Activated CD4-positive, alpha-beta T cell treated with anti-CD3 and anti-CD28 coated beads, Interleukin-2, amount 10 ng/mL, durations not matched to agents 24 days and 14 days (primary cell): ENCODE measurements at regions not wholly inside any gene's neighbourhood (a gene's known extent, or its start where the extent isn't known, plus 50 kb on each side); places are given as distances from the start of the nearest gene placed in this dataset.

ENCODE experiments used
- DNase-seq: peaks from one replicate; pipeline ENCODE4 v3.0.0; 2022
- H3K27ac Mint-ChIP-seq: one replicate; pipeline ENCODE4 v1.8.0; 2022; ENCODE audit warnings: mild to moderate bottlenecking, mixed read lengths
- H3K27me3 Mint-ChIP-seq: one replicate; pipeline ENCODE4 v1.8.0; 2022; ENCODE audit warnings: mixed read lengths
- H3K36me3 Mint-ChIP-seq: one replicate; pipeline ENCODE4 v1.8.0; 2022; ENCODE audit warnings: low read depth, mild to moderate bottlenecking, mixed read lengths
- H3K4me1 Mint-ChIP-seq: one replicate; pipeline ENCODE4 v1.8.0; 2021; ENCODE audit warnings: mixed read lengths
- H3K4me3 Mint-ChIP-seq: one replicate; pipeline ENCODE4 v1.8.0; 2022; ENCODE audit warnings: mild to moderate bottlenecking, moderate library complexity, mixed read lengths
- H3K9me3 Mint-ChIP-seq: one replicate; pipeline ENCODE4 v1.8.0; 2021; ENCODE audit warnings: mixed read lengths
- intact Hi-C: fragments of 100-400 bp; cut with micrococcal nuclease; formaldehyde crosslinking; loops from one replicate; pipeline ENCODE4 v1.15.1; 2023

DNA sequence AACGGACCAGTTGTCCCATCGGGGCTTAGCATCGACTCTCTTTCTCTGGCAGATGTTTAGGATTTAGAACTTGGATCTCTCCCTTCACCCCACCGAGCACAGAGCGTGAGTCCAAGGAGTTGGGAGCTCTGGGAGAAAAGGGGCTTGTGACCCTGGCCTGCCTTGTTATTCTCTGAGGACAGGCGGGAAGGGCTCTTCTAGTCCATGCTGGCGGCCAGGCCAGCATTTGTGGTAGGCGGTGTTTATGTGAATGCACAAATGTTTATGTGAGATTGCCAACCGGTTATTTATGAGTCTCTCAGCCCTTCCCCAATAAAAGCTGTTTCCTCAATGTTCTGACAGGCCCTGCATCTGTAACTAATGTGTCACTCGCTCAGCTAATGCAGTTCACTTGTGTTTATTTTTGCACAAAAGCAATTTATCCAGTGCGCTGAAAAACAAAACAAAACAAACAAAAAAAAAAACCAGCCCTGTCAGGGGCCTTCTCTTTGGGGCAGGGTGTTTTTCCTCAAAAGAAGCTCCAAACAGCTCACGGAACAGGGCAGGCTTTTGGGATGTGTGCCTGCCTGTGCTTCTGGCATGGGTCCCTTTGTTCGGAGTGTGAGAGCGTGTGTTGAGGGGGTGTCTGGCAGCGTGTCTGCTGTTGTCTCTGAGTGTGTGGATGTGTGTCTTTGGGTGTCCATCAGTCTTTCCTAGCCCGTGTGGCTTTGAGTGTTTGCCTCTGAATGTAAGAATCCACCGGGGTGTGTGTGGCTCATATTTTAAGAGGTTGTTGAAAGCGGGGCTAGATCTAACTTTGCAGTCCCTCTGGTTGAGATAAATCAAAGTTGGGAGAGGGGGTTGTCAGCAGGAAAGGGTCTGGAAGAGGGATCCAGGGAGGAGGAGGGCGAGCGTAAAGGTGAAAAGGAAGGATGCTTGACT is 52.8 kb upstream of the HAAO start:
- H3K9me3 Mint-ChIP-seq, result no peaks in the 10 kb centered on the region
- H3K4me1 Mint-ChIP-seq, result no peaks in the 10 kb centered on the region
- no peaks in the 10 kb centered on the region for H3K27me3 Mint-ChIP-seq
- DNase-seq, result no peak
- intact Hi-C loops, result no loop called here
- H3K36me3 Mint-ChIP-seq, result no peaks in the 10 kb centered on the region
- H3K27ac Mint-ChIP-seq, result no peak overlapping the region
- H3K4me3 Mint-ChIP-seq, result no peak overlapping the region

DNA sequence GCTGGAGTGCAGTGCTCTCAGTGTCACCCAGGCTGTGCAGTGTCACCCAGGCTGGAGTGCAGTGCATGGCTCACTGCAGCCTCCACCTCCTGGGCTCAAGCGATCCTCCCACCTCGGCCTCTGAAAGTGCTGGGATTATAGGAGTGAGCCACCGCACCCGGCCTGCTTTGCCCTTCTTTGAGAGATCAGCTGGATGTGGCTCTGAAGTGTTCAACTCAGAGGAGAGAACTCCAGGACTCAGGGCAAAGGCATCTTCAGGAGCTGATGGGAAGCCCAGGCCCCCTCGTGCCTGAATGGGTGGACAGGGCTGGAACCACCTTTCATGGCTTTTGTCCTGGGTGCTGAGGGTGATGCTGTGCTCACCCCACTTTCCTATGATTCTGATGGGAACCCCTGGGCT is 52.0 kb upstream of the HAAO start:
- Mint-ChIP-seq H3K27ac (no peak overlapping the region), H3K4me1 (no peaks in the 10 kb centered on the region), H3K27me3 (no peaks in the 10 kb centered on the region), H3K36me3 (no peaks in the 10 kb centered on the region), H3K4me3 (no peak overlapping the region), H3K9me3 (no peaks in the 10 kb centered on the region)
- no peak for DNase-seq
- intact Hi-C loops, result no loop called here

DNA sequence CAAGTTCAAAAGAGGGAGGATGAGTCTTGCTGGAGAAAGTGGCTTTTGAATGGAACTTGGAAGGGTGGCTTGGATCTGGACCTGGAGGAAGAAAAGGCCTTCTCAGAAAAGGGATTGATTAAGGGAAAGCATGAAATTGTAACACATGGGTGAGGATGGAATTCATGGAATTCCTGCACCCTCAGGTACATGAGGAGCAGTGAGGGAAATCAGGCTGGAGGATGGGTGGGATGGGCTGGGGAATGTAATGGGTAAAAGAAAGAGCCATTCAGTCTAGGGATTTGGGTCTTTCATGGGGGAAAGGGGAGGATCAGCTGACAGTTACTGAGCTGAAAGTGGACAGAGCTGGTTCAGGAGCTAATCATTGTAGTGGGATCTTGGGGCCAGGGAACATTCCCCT is 51.2 kb upstream of the HAAO start:
- H3K27me3 Mint-ChIP-seq, result no peaks in the 10 kb centered on the region
- intact Hi-C loops, result no loop called here
- DNase-seq, result no peak
- no peaks in the 10 kb centered on the region for H3K9me3 Mint-ChIP-seq
- no peaks in the 10 kb centered on the region for H3K36me3 Mint-ChIP-seq
- H3K27ac Mint-ChIP-seq, result no peak overlapping the region
- H3K4me3 Mint-ChIP-seq, result no peak overlapping the region
- H3K4me1 Mint-ChIP-seq, result no peaks in the 10 kb centered on the region

DNA sequence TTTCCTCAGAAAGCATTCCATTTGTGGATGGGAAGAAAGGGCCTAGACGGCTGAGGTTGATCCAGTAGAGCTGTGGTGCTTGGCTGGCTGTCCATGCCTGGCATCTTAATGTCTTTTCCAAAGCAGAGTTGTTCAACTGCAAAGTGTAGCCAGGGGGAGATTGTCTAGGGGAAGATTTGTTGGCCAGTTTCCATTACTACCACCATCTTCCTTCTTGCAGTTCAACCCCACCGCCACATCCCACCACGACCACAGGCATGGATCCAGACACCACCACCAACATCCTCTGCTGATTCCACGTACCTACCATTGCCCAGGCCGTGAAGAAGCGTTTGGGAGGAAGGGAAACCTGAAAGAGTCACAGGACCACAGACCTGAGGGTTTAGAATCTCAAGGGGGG is 50.7 kb upstream of the HAAO start:
- intact Hi-C loops, result no loop called here
- no peak for DNase-seq
- H3K27me3 Mint-ChIP-seq, result no peaks in the 10 kb centered on the region
- H3K4me1 Mint-ChIP-seq, result no peaks in the 10 kb centered on the region
- H3K27ac Mint-ChIP-seq, result no peak overlapping the region
- no peaks in the 10 kb centered on the region for H3K9me3 Mint-ChIP-seq
- H3K4me3 Mint-ChIP-seq, result no peak overlapping the region
- no peaks in the 10 kb centered on the region for H3K36me3 Mint-ChIP-seq

DNA sequence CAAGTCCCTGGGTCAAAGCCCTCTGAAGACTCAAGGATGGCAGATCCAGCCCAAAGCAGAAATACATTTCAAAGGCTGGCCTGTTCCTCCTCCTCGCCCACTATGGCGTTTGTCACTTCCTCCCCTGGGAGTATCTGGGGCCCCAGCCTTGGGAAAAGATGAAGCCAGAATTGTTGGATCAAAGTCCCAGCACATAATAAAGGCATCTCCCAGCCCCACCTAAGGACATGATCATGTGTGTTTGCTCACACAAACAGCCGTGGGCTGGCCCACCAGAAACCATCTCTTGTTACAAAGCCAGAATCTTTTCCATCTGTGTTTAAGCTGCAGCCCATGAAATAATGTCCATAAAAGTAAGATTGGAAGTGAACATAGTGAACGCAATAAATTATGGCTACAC is 50.1 kb upstream of the HAAO start:
- Mint-ChIP-seq H3K4me1 (no peaks in the 10 kb centered on the region), H3K27ac (no peak overlapping the region), H3K27me3 (no peaks in the 10 kb centered on the region), H3K36me3 (no peaks in the 10 kb centered on the region), H3K4me3 (no peak overlapping the region), H3K9me3 (no peaks in the 10 kb centered on the region)
- DNase-seq, result no peak
- intact Hi-C loops, result no loop called here
